GM20000 (cell line): ENCODE measurements at regions not wholly inside any gene's neighbourhood (a gene's known extent, or its start where the extent isn't known, plus 50 kb on each side); places are given as distances from the start of the nearest gene placed in this dataset.

ENCODE experiments used
- DNase-seq: peaks from one replicate; pipeline ENCODE4 v3.0.0; 2012; ENCODE audit warnings: low spot score
- CTCF ChIP-seq: IDR thresholded peaks from 2 replicates; pipeline ENCODE4 v1.5.1; 2012; ENCODE audit warnings: mild to moderate bottlenecking, control low read depth; ENCODE audit errors: extremely low read depth, missing control alignments

DNA sequence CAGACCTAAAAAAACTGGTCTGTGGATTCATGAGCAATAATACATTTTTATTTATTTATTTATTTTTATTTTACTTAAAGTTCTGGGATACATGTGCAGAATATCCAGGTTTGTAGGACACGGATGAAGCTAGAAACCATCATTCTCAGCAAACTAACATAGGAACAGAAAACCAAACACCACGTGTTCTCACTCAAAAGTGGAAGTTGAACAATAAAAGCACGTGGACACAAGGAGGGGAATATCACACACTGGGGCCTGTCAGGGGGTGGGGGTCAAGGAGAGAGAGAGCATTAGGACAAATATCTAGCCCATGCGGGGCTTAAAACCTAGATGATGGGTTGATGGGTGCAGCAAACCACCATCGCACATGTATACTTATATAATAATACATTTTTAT is 705.9 kb downstream of the RAB28 start:
- TF ChIP-seq CTCF, result no peak
- no peak for DNase-seq

DNA sequence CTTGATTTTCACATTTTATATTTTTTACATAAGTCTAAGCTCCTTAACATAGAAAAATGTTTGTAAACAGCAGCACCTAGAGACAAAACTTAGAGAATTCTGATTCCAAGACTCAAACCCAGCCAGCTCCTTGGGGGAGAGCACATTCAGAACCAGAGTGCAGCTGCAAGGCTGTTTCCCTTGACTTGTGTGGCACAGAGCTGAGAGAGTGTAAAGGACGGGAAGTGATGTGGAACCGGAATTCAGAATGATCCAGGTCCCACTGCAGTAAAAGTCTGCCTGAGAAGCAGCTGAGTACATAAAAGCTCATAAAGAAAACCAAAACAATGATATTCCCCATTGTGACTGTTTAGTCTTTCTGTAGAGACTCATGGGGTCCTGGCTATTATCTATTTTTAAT is 713.8 kb downstream of the RAB28 start:
- DNase-seq, result no peak
- TF ChIP-seq CTCF, result no peak

GRCh38 chr4:12761694-12762093 is 722.4 kb downstream of the RAB28 start:
- DNase-seq, result no peak

DNA sequence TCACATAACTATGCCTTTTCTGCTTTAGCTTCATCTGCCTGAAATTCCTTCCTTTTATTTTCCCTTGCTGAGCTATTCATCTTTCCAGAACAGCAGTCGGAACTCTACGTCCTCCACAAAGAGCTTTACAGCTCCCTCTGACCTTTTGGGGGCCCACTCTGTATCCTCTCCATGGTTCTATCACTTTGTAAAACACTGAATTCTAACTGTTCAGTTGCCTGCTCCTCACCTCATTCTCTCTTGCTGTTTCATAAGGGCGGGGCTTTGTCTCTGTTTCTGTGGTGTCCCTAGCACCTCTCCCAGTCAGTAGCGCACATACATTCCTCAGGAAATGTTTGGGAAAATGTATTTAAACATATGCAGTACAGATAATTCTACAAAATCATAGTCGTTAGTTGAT is 737.0 kb downstream of the RAB28 start:
- no peak for TF ChIP-seq CTCF
- DNase-seq, result no peak

More at GRCh38 chr4:12761694-12762093, 722.4 kb downstream of the RAB28 start:
- TF ChIP-seq CTCF, result no peak

- no peak for DNase-seq
- TF ChIP-seq CTCF, result no peak
These were observed 737.9 kb downstream of the RAB28 start for GRCh38 chr4:12746221-12746620.

DNA sequence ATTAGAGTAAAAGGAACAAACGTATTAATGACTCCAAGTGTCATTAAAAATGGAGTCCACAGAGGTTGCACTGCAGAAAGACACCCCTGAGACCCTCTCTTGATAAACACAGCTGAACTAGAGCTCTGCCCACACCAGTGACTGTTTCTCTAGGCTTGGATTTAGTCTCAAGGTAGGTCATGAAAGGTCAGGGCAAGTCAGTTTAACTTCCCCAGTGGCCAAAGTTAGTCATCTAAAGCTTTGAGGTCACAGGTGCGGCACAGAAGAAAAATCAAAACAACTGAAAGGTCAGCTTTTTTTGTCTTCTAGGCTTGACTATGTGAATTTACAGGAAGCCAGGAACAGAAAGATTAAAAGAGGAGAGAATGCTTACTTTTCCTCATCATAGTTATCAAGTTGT is 749.6 kb downstream of the RAB28 start:
- TF ChIP-seq CTCF, result no peak
- no peak for DNase-seq

- no peak for TF ChIP-seq CTCF
- peak; percentile 31 for DNase-seq
These were observed 754.8 kb downstream of the RAB28 start for GRCh38 chr4:12729384-12729783.
